ENCODE measurements at regions not wholly inside any gene's neighbourhood (a gene's known extent, or its start where the extent isn't known, plus 50 kb on each side); places are given as distances from the start of the nearest gene placed in this dataset.

DNA sequence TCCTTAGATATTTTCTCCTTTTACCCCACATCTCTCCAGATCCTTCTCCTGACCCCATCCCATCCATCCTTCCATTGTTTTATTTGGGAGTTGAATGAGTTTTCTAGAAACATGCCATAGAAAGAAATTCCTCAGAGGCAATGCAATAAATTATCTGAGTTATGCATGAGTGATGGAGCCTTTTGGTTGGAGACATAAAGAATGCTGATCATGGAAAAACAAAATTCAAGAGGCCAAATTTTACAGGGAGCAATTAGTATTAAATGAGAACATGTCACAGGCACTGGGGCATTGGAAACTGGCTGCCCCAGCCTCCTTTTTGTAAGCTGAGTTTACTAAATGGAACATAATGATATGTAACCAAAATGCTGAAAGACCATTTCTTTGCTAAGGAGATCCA lies 74.2 kb upstream of the LCLAT1 start:
- TF ChIP-seq, protein P1, sequence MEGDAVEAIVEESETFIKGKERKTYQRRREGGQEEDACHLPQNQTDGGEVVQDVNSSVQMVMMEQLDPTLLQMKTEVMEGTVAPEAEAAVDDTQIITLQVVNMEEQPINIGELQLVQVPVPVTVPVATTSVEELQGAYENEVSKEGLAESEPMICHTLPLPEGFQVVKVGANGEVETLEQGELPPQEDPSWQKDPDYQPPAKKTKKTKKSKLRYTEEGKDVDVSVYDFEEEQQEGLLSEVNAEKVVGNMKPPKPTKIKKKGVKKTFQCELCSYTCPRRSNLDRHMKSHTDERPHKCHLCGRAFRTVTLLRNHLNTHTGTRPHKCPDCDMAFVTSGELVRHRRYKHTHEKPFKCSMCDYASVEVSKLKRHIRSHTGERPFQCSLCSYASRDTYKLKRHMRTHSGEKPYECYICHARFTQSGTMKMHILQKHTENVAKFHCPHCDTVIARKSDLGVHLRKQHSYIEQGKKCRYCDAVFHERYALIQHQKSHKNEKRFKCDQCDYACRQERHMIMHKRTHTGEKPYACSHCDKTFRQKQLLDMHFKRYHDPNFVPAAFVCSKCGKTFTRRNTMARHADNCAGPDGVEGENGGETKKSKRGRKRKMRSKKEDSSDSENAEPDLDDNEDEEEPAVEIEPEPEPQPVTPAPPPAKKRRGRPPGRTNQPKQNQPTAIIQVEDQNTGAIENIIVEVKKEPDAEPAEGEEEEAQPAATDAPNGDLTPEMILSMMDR (IDR thresholded peaks at IDR 0.05; ENCODE audit: low read depth, low read length, poor library complexity, severe bottlenecking) = no peak
- no peak for TF ChIP-seq EZH2phosphoT487 (IDR thresholded peaks at IDR 0.05; ENCODE audit: borderline replicate concordance, low read length)

All from DOHH2 (cell line).